Activated CD4-positive, alpha-beta T cell treated with anti-CD3 and anti-CD28 coated beads, Interleukin-2, amount 50 U/mL, for 16 hours (primary cell): ENCODE measurements at regions not wholly inside any gene's neighbourhood (a gene's known extent, or its start where the extent isn't known, plus 50 kb on each side); places are given as distances from the start of the nearest gene placed in this dataset.
"Not testable (repeated sequence)": the region's sequence is repeated elsewhere in the genome, so short reads cannot be mapped to it uniquely, and the experiment has no call there.

Source experiments
- DNase-seq: peaks from one replicate; pipeline ENCODE4 v3.0.0-alpha.2; 2020

- DNase-seq: no peak
Measured at GRCh38 chr5:63085561-63085960, 506.9 kb downstream of the LRRC70 start.

GRCh38 chr5:63083689-63084088 lies 505.1 kb downstream of the LRRC70 start:
- DNase-seq: not testable (repeated sequence)

- no peak for DNase-seq
Measured at GRCh38 chr5:63081402-63081801, 502.8 kb downstream of the LRRC70 start.

- DNase-seq: no peak
Measured at GRCh38 chr5:63070001-63070400, 491.4 kb downstream of the LRRC70 start.

- no peak for DNase-seq
Measured at GRCh38 chr5:63055421-63055820, 476.8 kb downstream of the LRRC70 start.

- no peak for DNase-seq
Measured at GRCh38 chr5:63053019-63053638, 474.5 kb downstream of the LRRC70 start.

GRCh38 chr5:63050916-63051315 lies 472.3 kb downstream of the LRRC70 start:
- DNase-seq: no peak

- no peak for DNase-seq
Measured at GRCh38 chr5:63049935-63050334, 471.3 kb downstream of the LRRC70 start.

GRCh38 chr5:63043792-63044191 lies 465.2 kb downstream of the LRRC70 start:
- no peak for DNase-seq

GRCh38 chr5:63032343-63032742 lies 453.7 kb downstream of the LRRC70 start:
- no peak for DNase-seq

GRCh38 chr5:63029891-63030290 lies 451.3 kb downstream of the LRRC70 start:
- no peak for DNase-seq

GRCh38 chr5:63025679-63026078 lies 447.1 kb downstream of the LRRC70 start:
- no peak for DNase-seq

GRCh38 chr5:63022403-63022802 lies 443.8 kb downstream of the LRRC70 start:
- no peak for DNase-seq

GRCh38 chr5:63011158-63011557 lies 432.5 kb downstream of the LRRC70 start:
- DNase-seq: no peak

- DNase-seq: no peak
Measured at GRCh38 chr5:63008195-63008594, 429.6 kb downstream of the LRRC70 start.

- DNase-seq: not testable (repeated sequence)
Measured at GRCh38 chr5:62994842-62995241, 416.2 kb downstream of the LRRC70 start.

GRCh38 chr5:62985749-62986148 lies 407.1 kb downstream of the LRRC70 start:
- no peak for DNase-seq

GRCh38 chr5:62982348-62982747 lies 403.7 kb downstream of the LRRC70 start:
- no peak for DNase-seq

GRCh38 chr5:62980884-62981283 lies 402.3 kb downstream of the LRRC70 start:
- DNase-seq: no peak

GRCh38 chr5:62979472-62979871 lies 400.9 kb downstream of the LRRC70 start:
- no peak for DNase-seq

- DNase-seq: no peak
Measured at GRCh38 chr5:62977661-62978060, 399.0 kb downstream of the LRRC70 start.

- DNase-seq: no peak
Measured at GRCh38 chr5:62974623-62975022, 396.0 kb downstream of the LRRC70 start.

GRCh38 chr5:62969409-62970120 lies 390.9 kb downstream of the LRRC70 start:
- DNase-seq: no peak

GRCh38 chr5:62964428-62964827 lies 385.8 kb downstream of the LRRC70 start:
- DNase-seq: no peak

GRCh38 chr5:62960781-62961180 lies 382.2 kb downstream of the LRRC70 start:
- no peak for DNase-seq
